ENCODE measurements at regions not wholly inside any gene's neighbourhood (a gene's known extent, or its start where the extent isn't known, plus 50 kb on each side); places are given as distances from the start of the nearest gene placed in this dataset.

DNA sequence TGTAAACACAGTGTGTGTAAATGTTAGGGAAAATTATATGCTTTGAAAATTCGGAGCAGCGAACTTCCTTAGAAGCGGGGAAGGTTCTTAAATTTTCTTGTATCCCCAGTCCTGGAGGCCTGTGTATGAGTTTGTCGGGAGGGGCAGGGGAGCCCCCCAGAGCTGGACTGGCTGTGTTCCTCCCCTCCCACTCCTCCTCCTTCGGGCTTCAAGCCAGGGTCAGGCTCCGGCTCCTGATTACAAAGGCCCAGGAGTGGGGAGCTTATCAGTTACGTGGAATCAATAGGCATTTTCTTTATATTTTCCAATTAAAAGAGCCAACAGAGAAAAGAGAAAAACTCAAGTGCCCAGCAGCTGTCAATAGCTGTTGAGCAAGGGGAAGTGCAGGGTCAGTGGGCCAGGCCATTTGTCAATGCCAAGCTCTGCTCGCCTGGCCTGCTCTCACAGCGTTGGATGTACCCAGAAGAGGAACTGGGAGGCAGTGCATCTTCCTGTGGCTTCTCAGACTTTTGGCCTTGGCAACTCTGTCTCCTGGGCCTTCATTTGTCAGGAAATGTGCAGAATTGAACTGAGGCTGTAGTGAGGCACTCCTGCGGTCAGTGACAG lies 156.9 kb upstream of the PCBD1 start:
- in situ Hi-C loops (cut with MboI; ENCODE audit: low sequenced_read_pairs), result no loop called here
- 20% methylated on average over 2 of the region's 10 CpGs; no CpG with 5 or more reads in 1 of the 2 experiments for WGBS, 2 experiments (ENCODE audit: extremely low coverage in 2 of 2, insufficient read length in 1 of 2)
- ChIA-PET CTCF (no interaction called here), POLR2A (ENCODE audit: unreplicated experiment) (no interaction called here)
- no peak overlapping the region for H3K9ac ChIP-seq (ENCODE audit: low read depth, low read length)
- intact Hi-C loops (cut with micrococcal nuclease), result no loop called here
- H3K4me1 ChIP-seq (ENCODE audit: control insufficient read depth, insufficient read depth, low read length), result no peaks in the 10 kb centered on the region
- H3K36me3 ChIP-seq (ENCODE audit: control insufficient read depth, insufficient read depth, low read length), result no peaks in the 10 kb centered on the region
- H3K4me2 ChIP-seq (ENCODE audit: low read depth, low read length), result no peak overlapping the region
- DNase-seq (no peak), ATAC-seq (ENCODE audit: low read depth) (no peak)
- H4K5ac ChIP-seq (ENCODE audit: low read depth, low read length), result no peak overlapping the region
- H2AK5ac ChIP-seq (ENCODE audit: low read depth, low read length), result no peak overlapping the region
- TF ChIP-seq, protein P1, sequence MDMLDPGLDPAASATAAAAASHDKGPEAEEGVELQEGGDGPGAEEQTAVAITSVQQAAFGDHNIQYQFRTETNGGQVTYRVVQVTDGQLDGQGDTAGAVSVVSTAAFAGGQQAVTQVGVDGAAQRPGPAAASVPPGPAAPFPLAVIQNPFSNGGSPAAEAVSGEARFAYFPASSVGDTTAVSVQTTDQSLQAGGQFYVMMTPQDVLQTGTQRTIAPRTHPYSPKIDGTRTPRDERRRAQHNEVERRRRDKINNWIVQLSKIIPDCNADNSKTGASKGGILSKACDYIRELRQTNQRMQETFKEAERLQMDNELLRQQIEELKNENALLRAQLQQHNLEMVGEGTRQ (IDR thresholded peaks at IDR 0.05; ENCODE audit: low read depth, low read length), result no peak
- TF ChIP-seq RAD21 (IDR thresholded peaks at IDR 0.05; ENCODE audit: low read length) (no peak), MAZ (IDR thresholded peaks at IDR 0.05; ENCODE audit: borderline replicate concordance, low read depth, low read length) (no peak), CEBPB (IDR thresholded peaks at IDR 0.05; ENCODE audit: low read depth, low read length) (no peak), FOS (IDR thresholded peaks at IDR 0.05; ENCODE audit: low read depth, low read length) (no peak), NFE2L2 (IDR thresholded peaks at IDR 0.05; ENCODE audit: low read depth, low read length) (no peak), BHLHE40 (IDR thresholded peaks at IDR 0.05; ENCODE audit: low read depth, low read length) (no peak), MXI1 (IDR thresholded peaks at IDR 0.05; ENCODE audit: borderline replicate concordance, low read depth, low read length) (no peak), POLR2A (IDR thresholded peaks at IDR 0.05; ENCODE audit: low read depth, low read length) (no peak), RFX5 (IDR thresholded peaks at IDR 0.05; ENCODE audit: low read depth, low read length) (no peak), MAFK (IDR thresholded peaks at IDR 0.05; ENCODE audit: low read depth, low read length) (no peak), SMC3 (IDR thresholded peaks at IDR 0.05; ENCODE audit: low read depth, low read length) (no peak), CHD1 (IDR thresholded peaks at IDR 0.05; ENCODE audit: low read depth, low read length) (no peak), RCOR1 (IDR thresholded peaks at IDR 0.05; ENCODE audit: insufficient replicate concordance, low read length) (no peak)
- TF ChIP-seq, protein P2, sequence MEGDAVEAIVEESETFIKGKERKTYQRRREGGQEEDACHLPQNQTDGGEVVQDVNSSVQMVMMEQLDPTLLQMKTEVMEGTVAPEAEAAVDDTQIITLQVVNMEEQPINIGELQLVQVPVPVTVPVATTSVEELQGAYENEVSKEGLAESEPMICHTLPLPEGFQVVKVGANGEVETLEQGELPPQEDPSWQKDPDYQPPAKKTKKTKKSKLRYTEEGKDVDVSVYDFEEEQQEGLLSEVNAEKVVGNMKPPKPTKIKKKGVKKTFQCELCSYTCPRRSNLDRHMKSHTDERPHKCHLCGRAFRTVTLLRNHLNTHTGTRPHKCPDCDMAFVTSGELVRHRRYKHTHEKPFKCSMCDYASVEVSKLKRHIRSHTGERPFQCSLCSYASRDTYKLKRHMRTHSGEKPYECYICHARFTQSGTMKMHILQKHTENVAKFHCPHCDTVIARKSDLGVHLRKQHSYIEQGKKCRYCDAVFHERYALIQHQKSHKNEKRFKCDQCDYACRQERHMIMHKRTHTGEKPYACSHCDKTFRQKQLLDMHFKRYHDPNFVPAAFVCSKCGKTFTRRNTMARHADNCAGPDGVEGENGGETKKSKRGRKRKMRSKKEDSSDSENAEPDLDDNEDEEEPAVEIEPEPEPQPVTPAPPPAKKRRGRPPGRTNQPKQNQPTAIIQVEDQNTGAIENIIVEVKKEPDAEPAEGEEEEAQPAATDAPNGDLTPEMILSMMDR (conservative IDR thresholded peaks at IDR 0.05; ENCODE audit: low read depth, low read length), result no peak
- TF ChIP-seq, protein P3, sequence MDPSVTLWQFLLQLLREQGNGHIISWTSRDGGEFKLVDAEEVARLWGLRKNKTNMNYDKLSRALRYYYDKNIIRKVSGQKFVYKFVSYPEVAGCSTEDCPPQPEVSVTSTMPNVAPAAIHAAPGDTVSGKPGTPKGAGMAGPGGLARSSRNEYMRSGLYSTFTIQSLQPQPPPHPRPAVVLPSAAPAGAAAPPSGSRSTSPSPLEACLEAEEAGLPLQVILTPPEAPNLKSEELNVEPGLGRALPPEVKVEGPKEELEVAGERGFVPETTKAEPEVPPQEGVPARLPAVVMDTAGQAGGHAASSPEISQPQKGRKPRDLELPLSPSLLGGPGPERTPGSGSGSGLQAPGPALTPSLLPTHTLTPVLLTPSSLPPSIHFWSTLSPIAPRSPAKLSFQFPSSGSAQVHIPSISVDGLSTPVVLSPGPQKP (IDR thresholded peaks at IDR 0.05; ENCODE audit: borderline replicate concordance, low read depth, low read length), result no peak
- H3K23ac ChIP-seq (ENCODE audit: low read depth, low read length), result no peak overlapping the region
- H3K27me3 ChIP-seq (ENCODE audit: control insufficient read depth, insufficient read depth, low read length), result peaks cover 60% of the 10 kb centered on the region
- dilution Hi-C loops (cut with HindIII; ENCODE audit: low sequenced_read_pairs, unreplicated experiment), result no loop called here
- no peak overlapping the region for H2BK120ac ChIP-seq (ENCODE audit: low read depth, low read length)
- no peak overlapping the region for H4K91ac ChIP-seq (ENCODE audit: insufficient read depth, low read depth, low read length)
- H3K56ac ChIP-seq (ENCODE audit: extremely low read depth, insufficient read depth, low read length), result no peak overlapping the region
- no peaks in the 10 kb centered on the region for H3K9me3 ChIP-seq (ENCODE audit: control insufficient read depth, insufficient read depth, low read length)
- H2AFZ ChIP-seq (replicated peaks; ENCODE audit: low read length, poor library complexity), result no peak overlapping the region
- H2BK15ac ChIP-seq (ENCODE audit: low read depth, low read length), result no peak overlapping the region
- H2BK20ac ChIP-seq (ENCODE audit: low read depth, low read length), result no peak overlapping the region
- H3K4ac ChIP-seq (ENCODE audit: low read depth, low read length), result no peak overlapping the region
- no peak overlapping the region for H3K27ac ChIP-seq (ENCODE audit: insufficient read depth, low read length)
- no peak overlapping the region for H3K18ac ChIP-seq (ENCODE audit: low read depth, low read length)
- no peak overlapping the region for H2AK9ac ChIP-seq (replicated peaks; ENCODE audit: low read depth, low read length, poor library complexity)
- H2BK5ac ChIP-seq (ENCODE audit: low read depth, low read length, poor library complexity, severe bottlenecking), result no peak overlapping the region
- no peaks in the 10 kb centered on the region for H4K20me1 ChIP-seq (ENCODE audit: insufficient read depth, low read length)
- H3K4me3 ChIP-seq (ENCODE audit: insufficient read depth, low read depth, low read length), result no peak overlapping the region
- BruUV-seq (replicated peaks), result no TSS peak
- H3K14ac ChIP-seq (replicated peaks; ENCODE audit: low read depth, low read length), result no peak overlapping the region
- no peaks in the 10 kb centered on the region for H3K79me1 ChIP-seq (ENCODE audit: low read depth in 1 of 2, low read length in 2 of 2)
- H3K9me1 ChIP-seq (ENCODE audit: insufficient read depth, low read length), result no peaks in the 10 kb centered on the region
- H4K8ac ChIP-seq (ENCODE audit: low read depth in 2 of 2, low read length in 2 of 2), result no peak overlapping the region

Data from IMR-90 (cell line).